HL-60 (cell line): ENCODE measurements at regions not wholly inside any gene's neighbourhood (a gene's known extent, or its start where the extent isn't known, plus 50 kb on each side); places are given as distances from the start of the nearest gene placed in this dataset.

ENCODE experiments used
- GABPA ChIP-seq: IDR thresholded peaks from 2 replicates; pipeline ENCODE4 v1.6.1; 2012; ENCODE audit warnings: low read depth
- POLR2AphosphoS5 ChIP-seq: IDR thresholded peaks from 2 replicates; pipeline ENCODE4 v1.6.1; 2012; ENCODE audit warnings: low read depth
- SPI1 ChIP-seq: IDR thresholded peaks from 2 replicates; pipeline ENCODE4 v1.6.1; 2012; ENCODE audit warnings: low read depth, mild to moderate bottlenecking, borderline replicate concordance
- TF ChIP-seq, protein P1 (sequence below): IDR thresholded peaks from one replicate; pipeline ENCODE4 v1.5.1; 2011; ENCODE audit warnings: low read length, control low read depth, inconsistent platforms; ENCODE audit not compliant: insufficient read depth
- TF ChIP-seq, protein P2 (sequence below): IDR thresholded peaks from 2 replicates; pipeline ENCODE4 v1.6.1; 2012; ENCODE audit warnings: low read depth; ENCODE audit not compliant: insufficient replicate concordance

DNA sequence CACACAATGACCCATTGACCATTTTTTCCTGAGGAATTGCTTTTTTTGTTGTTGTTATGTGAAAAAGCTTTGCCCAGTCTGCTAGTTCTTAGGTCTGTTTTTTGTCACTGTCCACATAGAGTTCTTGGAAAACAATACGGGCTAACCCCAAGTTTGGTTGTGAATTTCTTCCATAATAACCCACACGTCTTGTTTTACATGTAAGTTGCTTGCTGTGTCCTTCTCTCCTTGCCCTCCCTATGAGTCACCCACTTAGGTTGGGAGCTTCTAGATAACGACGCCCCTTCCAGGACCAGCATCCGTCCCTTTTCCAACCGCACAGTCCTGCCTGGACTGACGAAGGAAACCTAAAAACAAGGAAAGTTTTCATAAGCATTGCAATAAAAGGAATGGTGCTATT is 175.3 kb upstream of the HS3ST3A1 start:
- TF ChIP-seq, protein P1, sequence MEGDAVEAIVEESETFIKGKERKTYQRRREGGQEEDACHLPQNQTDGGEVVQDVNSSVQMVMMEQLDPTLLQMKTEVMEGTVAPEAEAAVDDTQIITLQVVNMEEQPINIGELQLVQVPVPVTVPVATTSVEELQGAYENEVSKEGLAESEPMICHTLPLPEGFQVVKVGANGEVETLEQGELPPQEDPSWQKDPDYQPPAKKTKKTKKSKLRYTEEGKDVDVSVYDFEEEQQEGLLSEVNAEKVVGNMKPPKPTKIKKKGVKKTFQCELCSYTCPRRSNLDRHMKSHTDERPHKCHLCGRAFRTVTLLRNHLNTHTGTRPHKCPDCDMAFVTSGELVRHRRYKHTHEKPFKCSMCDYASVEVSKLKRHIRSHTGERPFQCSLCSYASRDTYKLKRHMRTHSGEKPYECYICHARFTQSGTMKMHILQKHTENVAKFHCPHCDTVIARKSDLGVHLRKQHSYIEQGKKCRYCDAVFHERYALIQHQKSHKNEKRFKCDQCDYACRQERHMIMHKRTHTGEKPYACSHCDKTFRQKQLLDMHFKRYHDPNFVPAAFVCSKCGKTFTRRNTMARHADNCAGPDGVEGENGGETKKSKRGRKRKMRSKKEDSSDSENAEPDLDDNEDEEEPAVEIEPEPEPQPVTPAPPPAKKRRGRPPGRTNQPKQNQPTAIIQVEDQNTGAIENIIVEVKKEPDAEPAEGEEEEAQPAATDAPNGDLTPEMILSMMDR: no peak
- TF ChIP-seq POLR2AphosphoS5 (no peak), GABPA (no peak), SPI1 (no peak)
- TF ChIP-seq, protein P2, sequence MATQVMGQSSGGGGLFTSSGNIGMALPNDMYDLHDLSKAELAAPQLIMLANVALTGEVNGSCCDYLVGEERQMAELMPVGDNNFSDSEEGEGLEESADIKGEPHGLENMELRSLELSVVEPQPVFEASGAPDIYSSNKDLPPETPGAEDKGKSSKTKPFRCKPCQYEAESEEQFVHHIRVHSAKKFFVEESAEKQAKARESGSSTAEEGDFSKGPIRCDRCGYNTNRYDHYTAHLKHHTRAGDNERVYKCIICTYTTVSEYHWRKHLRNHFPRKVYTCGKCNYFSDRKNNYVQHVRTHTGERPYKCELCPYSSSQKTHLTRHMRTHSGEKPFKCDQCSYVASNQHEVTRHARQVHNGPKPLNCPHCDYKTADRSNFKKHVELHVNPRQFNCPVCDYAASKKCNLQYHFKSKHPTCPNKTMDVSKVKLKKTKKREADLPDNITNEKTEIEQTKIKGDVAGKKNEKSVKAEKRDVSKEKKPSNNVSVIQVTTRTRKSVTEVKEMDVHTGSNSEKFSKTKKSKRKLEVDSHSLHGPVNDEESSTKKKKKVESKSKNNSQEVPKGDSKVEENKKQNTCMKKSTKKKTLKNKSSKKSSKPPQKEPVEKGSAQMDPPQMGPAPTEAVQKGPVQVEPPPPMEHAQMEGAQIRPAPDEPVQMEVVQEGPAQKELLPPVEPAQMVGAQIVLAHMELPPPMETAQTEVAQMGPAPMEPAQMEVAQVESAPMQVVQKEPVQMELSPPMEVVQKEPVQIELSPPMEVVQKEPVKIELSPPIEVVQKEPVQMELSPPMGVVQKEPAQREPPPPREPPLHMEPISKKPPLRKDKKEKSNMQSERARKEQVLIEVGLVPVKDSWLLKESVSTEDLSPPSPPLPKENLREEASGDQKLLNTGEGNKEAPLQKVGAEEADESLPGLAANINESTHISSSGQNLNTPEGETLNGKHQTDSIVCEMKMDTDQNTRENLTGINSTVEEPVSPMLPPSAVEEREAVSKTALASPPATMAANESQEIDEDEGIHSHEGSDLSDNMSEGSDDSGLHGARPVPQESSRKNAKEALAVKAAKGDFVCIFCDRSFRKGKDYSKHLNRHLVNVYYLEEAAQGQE: no peak
